ENCODE measurements at regions not wholly inside any gene's neighbourhood (a gene's known extent, or its start where the extent isn't known, plus 50 kb on each side); places are given as distances from the start of the nearest gene placed in this dataset.

- TF ChIP-seq CTCF (optimal IDR thresholded peaks at IDR 0.05 in 1 of 3, IDR thresholded peaks at IDR 0.05 in 1 of 3, conservative IDR thresholded peaks at IDR 0.05 in 1 of 3; ENCODE audit: extremely low read depth in 1 of 3, insufficient read depth in 2 of 3, low read length in 3 of 3): no peak
- no peak for TF ChIP-seq EZH2 (IDR thresholded peaks at IDR 0.05; ENCODE audit: low read length)
Observed at GRCh38 chr1:29584776-29585175, 348.5 kb downstream of the PTPRU start.

All from keratinocyte (primary cell).